NCI-H748 (cell line): ENCODE measurements at regions not wholly inside any gene's neighbourhood (a gene's known extent, or its start where the extent isn't known, plus 50 kb on each side); places are given as distances from the start of the nearest gene placed in this dataset.
"Not testable (repeated sequence)": the region's sequence is repeated elsewhere in the genome, so short reads cannot be mapped to it uniquely, and the experiment has no call there.

ENCODE experiments used
- DNase-seq: peaks from one replicate; lab custom pipeline; 2025; ENCODE audit not compliant: unreplicated experiment; lab: John Stamatoyannopoulos, UW

DNA sequence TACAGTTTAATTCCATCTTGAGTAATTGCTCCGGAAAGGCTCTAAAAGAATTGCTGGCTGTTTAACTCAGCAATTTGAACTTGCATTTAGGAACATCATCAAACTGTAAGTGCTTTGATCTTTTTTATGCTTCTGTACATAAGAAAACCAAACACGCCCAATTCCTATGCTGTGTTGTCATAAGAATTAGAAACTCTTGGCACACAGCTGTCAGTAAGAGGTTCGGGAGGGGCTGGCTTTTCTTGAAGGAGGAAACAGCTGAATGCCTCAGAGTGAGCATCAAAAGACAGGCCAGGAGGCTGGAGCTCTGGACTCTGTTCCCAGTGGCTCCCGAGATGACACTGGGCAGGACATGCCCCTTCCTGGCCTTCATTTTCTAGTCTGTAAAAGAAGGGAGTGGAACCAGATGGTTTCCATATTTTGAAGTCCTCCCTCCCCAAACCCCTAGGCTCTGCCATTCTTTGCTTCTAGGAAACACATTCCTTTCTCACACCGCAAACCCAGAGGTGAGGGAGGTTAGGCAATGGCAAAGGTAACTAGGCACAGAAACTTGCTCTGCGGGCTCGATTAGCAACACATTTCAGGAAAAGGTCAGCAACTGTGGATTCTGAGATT is 73.7 kb upstream of the DLG1 start:
- no peak for DNase-seq

DNA sequence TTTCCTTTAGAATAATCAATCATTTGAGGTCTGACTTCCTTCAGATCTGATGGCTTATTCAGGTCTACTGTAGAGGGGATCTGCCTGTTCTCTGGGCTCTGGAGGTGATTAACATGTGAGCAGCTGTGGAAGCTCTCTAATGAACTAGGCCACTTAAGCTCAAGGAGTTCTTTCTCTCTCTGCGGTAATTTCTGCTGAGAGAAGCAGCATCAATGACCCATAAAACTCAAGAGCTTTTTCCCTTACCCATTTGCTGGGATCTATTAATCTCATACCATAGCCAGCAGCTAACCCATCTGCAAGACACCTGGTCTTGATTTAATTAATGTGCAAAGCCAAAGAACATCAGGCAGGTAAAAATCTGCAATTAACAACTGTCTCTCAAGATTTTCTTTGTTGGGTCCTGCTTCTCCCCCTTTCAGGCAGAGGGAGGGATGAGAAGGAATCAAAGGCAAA is 73.2 kb upstream of the DLG1 start:
- DNase-seq = peak; percentile 70

GRCh38 chr3:197369545-197369944 is 71.1 kb upstream of the DLG1 start:
- DNase-seq = no peak

DNA sequence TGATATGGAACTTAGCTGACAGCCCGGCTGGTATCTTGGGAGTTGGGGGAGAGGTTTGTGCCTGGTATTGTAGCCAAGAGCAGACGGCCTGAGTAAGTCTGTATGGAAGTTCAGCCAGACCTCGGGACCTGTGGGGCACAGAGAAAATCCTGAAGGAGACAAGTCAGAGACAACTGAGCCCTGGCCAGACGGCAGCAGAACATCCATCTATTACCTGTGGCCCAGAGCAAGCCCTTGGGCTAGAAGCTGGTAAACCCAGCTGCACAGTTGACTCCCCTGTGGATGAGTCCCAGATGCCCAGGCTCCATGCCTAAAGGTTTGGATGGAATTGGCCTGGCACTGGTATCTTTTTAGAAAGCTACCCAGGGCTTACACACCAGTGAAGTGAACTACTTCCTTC is 70.4 kb upstream of the DLG1 start:
- DNase-seq = no peak

- no peak for DNase-seq
Measured at GRCh38 chr3:197368330-197368729, 69.9 kb upstream of the DLG1 start.

DNA sequence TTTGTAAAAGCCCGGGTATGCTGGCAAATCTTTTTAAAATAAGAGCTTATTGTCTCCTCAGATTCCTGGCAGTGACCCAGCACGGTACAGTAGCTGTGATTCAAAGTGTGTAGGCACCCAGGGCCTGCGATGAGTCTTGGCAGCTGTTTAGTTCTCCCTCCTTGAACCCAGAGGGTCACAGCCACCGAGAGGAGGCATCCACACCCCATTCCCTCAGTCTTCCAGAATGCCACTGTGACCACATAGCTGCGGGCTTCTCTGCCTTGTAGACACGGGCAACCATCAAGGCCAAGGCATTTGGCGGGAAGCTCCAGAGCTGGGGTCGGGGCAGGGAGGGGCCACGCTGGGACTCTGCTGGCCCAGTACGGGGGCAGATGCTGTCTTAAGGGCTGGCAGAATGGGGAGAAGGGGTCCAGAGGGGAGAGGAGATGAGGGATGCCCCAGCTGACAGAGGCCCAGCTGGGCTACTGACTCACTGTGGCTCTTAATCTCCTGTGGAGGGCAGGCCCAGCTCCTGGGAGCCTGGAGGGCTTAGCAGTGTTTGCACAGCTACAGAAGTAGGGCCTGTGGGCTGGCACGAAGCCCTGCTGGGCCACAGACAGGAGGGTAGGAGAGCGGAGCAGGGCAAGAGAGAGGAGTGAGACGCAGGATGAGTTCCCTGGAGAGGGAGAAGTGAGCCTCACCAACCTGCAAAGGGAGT is 68.8 kb upstream of the DLG1 start:
- no peak for DNase-seq

DNA sequence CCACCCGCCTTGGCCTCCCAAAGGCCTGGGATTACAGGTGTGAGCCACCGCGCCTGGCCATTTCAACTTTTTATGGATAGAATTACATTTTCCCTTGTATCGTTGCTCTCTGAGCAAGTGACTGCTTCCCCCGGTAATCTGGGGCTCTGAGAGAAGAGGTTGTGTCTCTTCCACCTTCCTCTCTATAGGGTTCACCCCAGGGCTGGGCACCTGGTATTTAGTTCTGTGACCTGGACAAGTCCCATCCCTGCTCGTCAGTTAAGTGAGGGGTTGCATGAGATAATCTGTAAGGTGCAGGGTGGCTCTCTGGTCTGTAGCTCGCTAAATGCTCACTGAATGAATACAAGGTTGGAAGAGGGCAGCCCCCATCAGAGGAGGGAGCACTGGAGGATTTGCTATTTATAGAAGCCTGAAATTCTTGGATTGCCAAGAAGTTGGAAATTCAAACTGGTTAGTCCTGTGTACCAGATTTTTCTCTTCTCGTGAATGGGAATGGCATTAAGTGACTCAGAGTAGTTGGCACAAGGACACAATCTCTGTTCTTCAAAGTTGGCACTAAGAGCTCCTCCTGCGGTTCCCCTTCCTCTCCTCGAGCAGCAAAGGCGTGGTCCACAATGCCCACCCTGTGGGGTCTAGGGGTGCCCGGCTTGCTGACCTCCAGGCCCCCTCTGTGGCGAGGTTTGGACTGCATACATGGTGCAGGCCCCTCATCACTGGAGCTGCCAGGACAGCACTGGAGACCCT is 68.1 kb upstream of the DLG1 start:
- DNase-seq = no peak

DNA sequence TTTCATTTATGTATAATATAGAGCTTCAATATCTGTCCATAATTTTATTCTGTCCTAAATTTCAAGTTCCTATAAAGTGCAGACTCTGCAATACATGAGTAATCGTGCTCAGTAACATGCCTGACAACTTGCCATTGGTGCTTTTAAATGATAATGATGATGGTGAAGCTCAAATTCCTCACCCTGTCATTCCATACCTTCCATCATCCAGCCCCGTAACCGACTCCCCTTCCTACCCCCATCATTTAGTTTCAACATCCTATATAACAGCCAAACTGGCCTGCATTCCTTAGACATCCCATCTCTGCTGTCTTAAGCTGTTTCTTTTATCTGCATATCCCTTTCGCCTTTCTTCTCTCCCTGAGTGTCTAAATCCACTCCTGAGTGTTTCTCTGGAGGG is 67.2 kb upstream of the DLG1 start:
- DNase-seq = no peak

DNA sequence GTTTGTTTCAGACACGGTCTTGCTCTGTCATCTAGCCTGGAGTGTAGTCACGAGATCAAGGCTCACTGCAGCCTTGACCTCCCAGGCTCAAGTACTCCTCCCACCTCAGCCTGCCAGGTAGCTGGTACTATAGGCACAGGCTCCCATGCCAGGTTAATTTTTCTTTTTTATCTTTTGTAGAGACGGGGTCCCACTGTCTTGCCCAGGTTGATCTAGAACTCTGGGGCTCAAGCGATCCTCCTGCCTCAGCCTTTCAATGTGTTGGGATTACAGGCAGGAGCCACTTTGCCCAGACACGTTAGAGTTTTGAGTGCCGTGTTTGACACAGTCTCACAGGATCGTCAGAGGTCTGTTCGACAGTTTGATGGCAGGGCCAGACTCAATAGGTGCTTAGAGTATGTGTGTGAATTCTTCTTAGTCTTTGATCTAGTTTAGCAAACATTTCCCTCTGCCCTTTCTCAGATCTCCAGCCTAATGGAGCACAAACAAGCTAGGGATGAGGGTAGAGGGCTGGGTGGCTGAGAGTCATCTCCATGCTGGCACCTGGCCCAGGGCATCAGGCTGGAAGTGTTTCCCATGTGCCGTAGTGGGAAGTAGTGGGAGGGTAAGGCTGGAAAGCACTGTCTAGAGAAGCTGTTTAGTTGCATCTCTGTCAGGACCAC is 66.1 kb upstream of the DLG1 start:
- no peak for DNase-seq

DNA sequence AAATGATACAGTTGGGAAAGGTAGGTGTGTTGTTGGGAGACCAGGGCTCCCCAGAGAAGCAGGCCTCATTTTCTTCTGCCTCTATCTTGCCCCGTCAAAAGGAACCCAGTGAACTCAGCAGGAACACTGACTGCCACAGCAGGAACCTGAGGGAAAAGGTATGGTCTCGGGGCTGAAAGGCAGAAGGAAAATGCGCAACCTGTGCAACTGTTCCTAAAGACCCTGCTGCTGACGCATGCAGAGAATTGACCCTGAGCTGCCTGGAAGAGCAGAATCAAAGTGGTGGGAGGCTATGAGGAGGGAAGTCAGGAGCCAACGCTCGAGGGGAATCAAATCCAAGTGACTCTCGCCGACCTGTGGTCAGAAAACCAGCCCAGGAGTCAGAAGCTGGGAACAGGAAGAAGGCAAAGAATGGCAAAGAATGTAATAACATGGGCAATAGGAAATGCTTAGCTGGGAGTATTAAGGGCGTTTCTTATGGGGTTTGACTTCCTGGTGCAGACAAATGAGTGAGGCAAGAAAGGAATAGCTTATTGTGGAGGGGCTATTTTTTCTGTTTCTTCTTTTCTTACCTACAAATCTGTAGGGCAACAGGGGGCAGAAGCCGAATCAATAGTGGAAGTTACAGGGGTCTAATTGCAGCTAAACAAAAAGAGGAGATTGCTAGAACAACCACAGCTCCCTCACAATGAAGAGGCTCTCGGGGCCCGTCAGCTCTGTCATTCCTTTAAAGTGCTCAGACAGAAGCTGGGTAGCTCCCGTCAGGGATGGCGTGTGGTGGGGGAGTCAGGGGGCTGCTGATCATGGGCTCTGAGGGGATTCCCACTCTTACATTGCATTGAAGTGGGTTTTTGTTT is 65.4 kb upstream of the DLG1 start:
- DNase-seq = no peak

GRCh38 chr3:197362081-197362480 is 63.7 kb upstream of the DLG1 start:
- no peak for DNase-seq

GRCh38 chr3:197360095-197360494 is 61.7 kb upstream of the DLG1 start:
- DNase-seq = not testable (repeated sequence)

DNA sequence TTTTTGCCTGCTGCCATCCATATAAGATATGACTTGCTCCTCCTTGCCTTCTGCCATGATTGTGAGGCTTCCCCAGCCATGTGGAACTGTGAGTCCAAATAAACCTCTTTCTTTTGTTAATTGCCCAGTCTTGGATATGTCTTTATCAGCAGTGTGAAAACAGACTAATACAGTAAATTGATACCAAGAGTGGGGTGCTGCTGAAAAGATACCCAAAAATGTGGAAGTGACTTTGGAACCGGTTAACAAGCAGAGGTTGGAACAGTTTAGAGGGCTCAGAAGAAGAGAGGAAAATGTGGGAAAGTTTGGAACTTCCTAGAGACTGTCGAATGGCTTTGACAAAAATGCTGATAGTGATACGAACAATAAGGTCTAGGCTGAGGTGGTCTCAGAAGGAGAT is 61.1 kb upstream of the DLG1 start:
- not testable (repeated sequence) for DNase-seq

DNA sequence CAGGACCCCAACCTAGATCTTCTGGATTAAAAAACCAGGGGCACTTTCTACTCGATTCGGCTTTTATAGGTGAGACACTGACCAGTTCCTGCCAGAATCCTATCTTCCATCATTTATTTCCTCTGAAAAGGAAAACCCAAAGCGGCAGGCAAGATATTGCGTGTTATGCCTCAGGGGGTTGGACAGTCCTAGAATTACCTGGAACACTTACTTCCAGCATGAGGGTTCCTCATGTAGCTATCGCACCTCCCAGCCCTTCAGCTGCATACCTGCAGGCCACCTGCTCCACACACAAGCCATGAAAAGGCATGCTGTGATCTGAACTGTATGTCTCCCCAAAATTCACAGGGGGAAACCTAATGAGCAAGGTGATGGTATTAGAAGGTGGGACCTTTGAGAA is 58.3 kb upstream of the DLG1 start:
- no peak for DNase-seq

GRCh38 chr3:197356275-197356674 is 57.9 kb upstream of the DLG1 start:
- DNase-seq = no peak

- no peak for DNase-seq
Measured at GRCh38 chr3:197355713-197356112, 57.3 kb upstream of the DLG1 start.

DNA sequence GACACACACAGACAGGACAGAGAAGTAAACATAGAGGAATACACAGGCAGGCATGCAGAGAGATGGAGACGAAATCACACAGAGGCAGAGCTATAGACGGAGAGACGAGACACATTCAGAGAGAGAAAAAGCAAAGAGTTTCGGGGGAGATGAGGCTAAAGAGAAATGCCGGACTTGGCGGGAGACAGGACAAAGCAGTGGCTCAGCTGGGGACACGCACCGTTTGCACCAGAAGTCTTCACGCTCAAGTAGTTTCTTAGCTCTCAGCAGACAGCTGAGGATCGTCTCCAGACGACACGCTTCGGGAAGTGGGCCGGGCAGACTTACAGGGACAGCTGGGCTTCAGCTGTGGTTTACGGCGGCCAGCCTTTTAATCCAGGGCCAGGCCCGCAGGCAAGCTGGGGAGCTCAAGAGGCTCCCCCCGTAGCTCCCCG is 56.2 kb upstream of the DLG1 start:
- no peak for DNase-seq

GRCh38 chr3:197353867-197354567 is 55.6 kb upstream of the DLG1 start:
- DNase-seq = no peak

DNA sequence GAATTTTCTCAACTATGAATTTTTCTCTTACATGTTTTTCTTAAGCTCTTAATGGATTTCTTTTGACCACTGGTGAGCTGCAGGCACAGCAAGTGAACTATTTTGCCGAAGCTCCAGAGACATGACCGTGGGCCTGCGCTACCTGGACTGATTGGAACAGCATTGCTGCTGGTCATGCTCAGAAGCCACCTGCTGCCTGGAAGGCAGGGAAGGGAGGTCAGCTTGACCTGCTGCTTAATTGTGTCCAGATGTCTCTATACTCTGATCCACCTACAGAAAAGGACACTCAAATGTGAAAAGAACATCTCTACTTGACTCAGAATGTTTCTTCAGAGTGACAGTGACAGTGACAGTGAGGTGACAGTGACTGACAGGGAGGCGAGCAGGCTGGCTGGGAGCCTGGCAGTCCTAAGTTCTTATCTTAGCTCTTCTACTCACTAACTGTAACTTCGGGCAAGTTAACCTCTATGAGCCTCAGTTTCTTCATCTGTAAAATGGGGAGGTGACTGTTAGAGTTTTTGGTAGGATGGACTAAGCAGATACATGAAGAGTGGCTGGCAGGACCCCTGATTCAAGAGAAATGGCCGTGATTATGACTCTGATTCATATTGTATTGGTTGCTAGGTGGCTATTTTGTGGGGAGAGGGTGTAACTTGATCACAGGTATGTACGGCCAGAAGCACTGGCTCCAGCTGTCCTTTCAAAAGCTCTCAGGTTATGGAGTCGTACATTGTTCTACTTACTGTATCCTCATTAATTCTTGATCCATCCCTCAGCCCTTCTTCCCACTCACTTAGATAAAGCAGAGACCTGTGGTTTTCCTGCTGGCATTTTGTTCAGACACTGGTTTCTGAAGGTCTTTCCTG is 54.8 kb upstream of the DLG1 start:
- peak; percentile 12 for DNase-seq
